ENCODE measurements at regions not wholly inside any gene's neighbourhood (a gene's known extent, or its start where the extent isn't known, plus 50 kb on each side); places are given as distances from the start of the nearest gene placed in this dataset.

- intact Hi-C loops (cut with micrococcal nuclease): no loop called here
- no peak overlapping the region for H3K9ac ChIP-seq (ENCODE audit: low read length)
- H3K36me3 ChIP-seq (ENCODE audit: low read depth, low read length): no peaks in the 10 kb centered on the region
- no peak for DNase-seq
- no peaks in the 10 kb centered on the region for H3K4me1 ChIP-seq (ENCODE audit: insufficient read depth, low read length)
- H3K4me2 ChIP-seq (ENCODE audit: low read length): no peak overlapping the region
- no peak overlapping the region for H3K27ac ChIP-seq (ENCODE audit: low read length)
- no peaks in the 10 kb centered on the region for H3F3A ChIP-seq (ENCODE audit: low read length, unreplicated experiment)
- no TSS peak for BruUV-seq (replicated peaks)
- H3K9me2 ChIP-seq (replicated peaks; ENCODE audit: low read length): no peaks in the 10 kb centered on the region
- H3K27me3 ChIP-seq (ENCODE audit: low read length): no peaks in the 10 kb centered on the region
- H3K9me3 ChIP-seq (ENCODE audit: low read length): no peaks in the 10 kb centered on the region
- no peak for ATAC-seq
- TF ChIP-seq, protein P1, sequence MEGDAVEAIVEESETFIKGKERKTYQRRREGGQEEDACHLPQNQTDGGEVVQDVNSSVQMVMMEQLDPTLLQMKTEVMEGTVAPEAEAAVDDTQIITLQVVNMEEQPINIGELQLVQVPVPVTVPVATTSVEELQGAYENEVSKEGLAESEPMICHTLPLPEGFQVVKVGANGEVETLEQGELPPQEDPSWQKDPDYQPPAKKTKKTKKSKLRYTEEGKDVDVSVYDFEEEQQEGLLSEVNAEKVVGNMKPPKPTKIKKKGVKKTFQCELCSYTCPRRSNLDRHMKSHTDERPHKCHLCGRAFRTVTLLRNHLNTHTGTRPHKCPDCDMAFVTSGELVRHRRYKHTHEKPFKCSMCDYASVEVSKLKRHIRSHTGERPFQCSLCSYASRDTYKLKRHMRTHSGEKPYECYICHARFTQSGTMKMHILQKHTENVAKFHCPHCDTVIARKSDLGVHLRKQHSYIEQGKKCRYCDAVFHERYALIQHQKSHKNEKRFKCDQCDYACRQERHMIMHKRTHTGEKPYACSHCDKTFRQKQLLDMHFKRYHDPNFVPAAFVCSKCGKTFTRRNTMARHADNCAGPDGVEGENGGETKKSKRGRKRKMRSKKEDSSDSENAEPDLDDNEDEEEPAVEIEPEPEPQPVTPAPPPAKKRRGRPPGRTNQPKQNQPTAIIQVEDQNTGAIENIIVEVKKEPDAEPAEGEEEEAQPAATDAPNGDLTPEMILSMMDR (conservative IDR thresholded peaks at IDR 0.05; ENCODE audit: low read depth, low read length): no peak
- no peak for TF ChIP-seq EZH2 (IDR thresholded peaks at IDR 0.05; ENCODE audit: low read length, unreplicated experiment)
- no peak for TF ChIP-seq EZH2phosphoT487 (IDR thresholded peaks at IDR 0.05; ENCODE audit: borderline replicate concordance, low read length)
- ChIA-PET CTCF (no interaction called here), POLR2A (ENCODE audit: unreplicated experiment) (no interaction called here)
- no peaks in the 10 kb centered on the region for H3K79me2 ChIP-seq (ENCODE audit: low read length)
- H2AFZ ChIP-seq (ENCODE audit: low read length): no peak overlapping the region
- H4K20me1 ChIP-seq (ENCODE audit: low read length): no peaks in the 10 kb centered on the region
- no peak overlapping the region for H3K4me3 ChIP-seq (ENCODE audit: low read length)
Observed at GRCh38 chr18:37922162-37922561, 356.6 kb upstream of the CELF4 start.

GRCh38 chr18:37920865-37921264 lies 355.3 kb upstream of the CELF4 start:
- ATAC-seq (no peak), DNase-seq (no peak)
- intact Hi-C loops (cut with micrococcal nuclease): no loop called here
- no peak overlapping the region for H3K9ac ChIP-seq (ENCODE audit: low read length)
- no peaks in the 10 kb centered on the region for H3K79me2 ChIP-seq (ENCODE audit: low read length)
- H3K4me2 ChIP-seq (ENCODE audit: low read length): no peak overlapping the region
- no peaks in the 10 kb centered on the region for H3K9me3 ChIP-seq (ENCODE audit: low read length)
- H3F3A ChIP-seq (ENCODE audit: low read length, unreplicated experiment): no peaks in the 10 kb centered on the region
- no peak overlapping the region for H3K4me3 ChIP-seq (ENCODE audit: low read length)
- H2AFZ ChIP-seq (ENCODE audit: low read length): no peak overlapping the region
- H3K36me3 ChIP-seq (ENCODE audit: low read depth, low read length): no peaks in the 10 kb centered on the region
- H3K9me2 ChIP-seq (replicated peaks; ENCODE audit: low read length): no peaks in the 10 kb centered on the region
- no TSS peak for BruUV-seq (replicated peaks)
- H3K27me3 ChIP-seq (ENCODE audit: low read length): no peaks in the 10 kb centered on the region
- no peaks in the 10 kb centered on the region for H3K4me1 ChIP-seq (ENCODE audit: insufficient read depth, low read length)
- H3K27ac ChIP-seq (ENCODE audit: low read length): no peak overlapping the region
- ChIA-PET POLR2A (ENCODE audit: unreplicated experiment) (no interaction called here), CTCF (no interaction called here)
- H4K20me1 ChIP-seq (ENCODE audit: low read length): no peaks in the 10 kb centered on the region
- TF ChIP-seq, protein P1 (conservative IDR thresholded peaks at IDR 0.05; ENCODE audit: low read depth, low read length): no peak
- TF ChIP-seq EZH2phosphoT487 (IDR thresholded peaks at IDR 0.05; ENCODE audit: borderline replicate concordance, low read length): no peak
- TF ChIP-seq EZH2 (IDR thresholded peaks at IDR 0.05; ENCODE audit: low read length, unreplicated experiment): no peak

- intact Hi-C loops (cut with micrococcal nuclease): no loop called here
- TF ChIP-seq, protein P1 (conservative IDR thresholded peaks at IDR 0.05; ENCODE audit: low read depth, low read length): no peak
- TF ChIP-seq EZH2phosphoT487 (IDR thresholded peaks at IDR 0.05; ENCODE audit: borderline replicate concordance, low read length) (no peak), EZH2 (IDR thresholded peaks at IDR 0.05; ENCODE audit: low read length, unreplicated experiment) (no peak)
- ATAC-seq: no peak
- no peak overlapping the region for H3K9ac ChIP-seq (ENCODE audit: low read length)
- H3K36me3 ChIP-seq (ENCODE audit: low read depth, low read length): no peaks in the 10 kb centered on the region
- H2AFZ ChIP-seq (ENCODE audit: low read length): no peak overlapping the region
- no peak for DNase-seq
- H3F3A ChIP-seq (ENCODE audit: low read length, unreplicated experiment): no peaks in the 10 kb centered on the region
- H3K4me2 ChIP-seq (ENCODE audit: low read length): no peak overlapping the region
- no peaks in the 10 kb centered on the region for H3K27me3 ChIP-seq (ENCODE audit: low read length)
- no peaks in the 10 kb centered on the region for H3K9me3 ChIP-seq (ENCODE audit: low read length)
- H4K20me1 ChIP-seq (ENCODE audit: low read length): no peaks in the 10 kb centered on the region
- no TSS peak for BruUV-seq (replicated peaks)
- H3K4me1 ChIP-seq (ENCODE audit: insufficient read depth, low read length): no peaks in the 10 kb centered on the region
- ChIA-PET POLR2A (ENCODE audit: unreplicated experiment) (no interaction called here), CTCF (no interaction called here)
- no peak overlapping the region for H3K27ac ChIP-seq (ENCODE audit: low read length)
- H3K9me2 ChIP-seq (replicated peaks; ENCODE audit: low read length): no peaks in the 10 kb centered on the region
- no peak overlapping the region for H3K4me3 ChIP-seq (ENCODE audit: low read length)
- H3K79me2 ChIP-seq (ENCODE audit: low read length): no peaks in the 10 kb centered on the region
Observed at GRCh38 chr18:37913051-37913450, 347.5 kb upstream of the CELF4 start.
